ENCODE measurements at regions not wholly inside any gene's neighbourhood (a gene's known extent, or its start where the extent isn't known, plus 50 kb on each side); places are given as distances from the start of the nearest gene placed in this dataset.

DNA sequence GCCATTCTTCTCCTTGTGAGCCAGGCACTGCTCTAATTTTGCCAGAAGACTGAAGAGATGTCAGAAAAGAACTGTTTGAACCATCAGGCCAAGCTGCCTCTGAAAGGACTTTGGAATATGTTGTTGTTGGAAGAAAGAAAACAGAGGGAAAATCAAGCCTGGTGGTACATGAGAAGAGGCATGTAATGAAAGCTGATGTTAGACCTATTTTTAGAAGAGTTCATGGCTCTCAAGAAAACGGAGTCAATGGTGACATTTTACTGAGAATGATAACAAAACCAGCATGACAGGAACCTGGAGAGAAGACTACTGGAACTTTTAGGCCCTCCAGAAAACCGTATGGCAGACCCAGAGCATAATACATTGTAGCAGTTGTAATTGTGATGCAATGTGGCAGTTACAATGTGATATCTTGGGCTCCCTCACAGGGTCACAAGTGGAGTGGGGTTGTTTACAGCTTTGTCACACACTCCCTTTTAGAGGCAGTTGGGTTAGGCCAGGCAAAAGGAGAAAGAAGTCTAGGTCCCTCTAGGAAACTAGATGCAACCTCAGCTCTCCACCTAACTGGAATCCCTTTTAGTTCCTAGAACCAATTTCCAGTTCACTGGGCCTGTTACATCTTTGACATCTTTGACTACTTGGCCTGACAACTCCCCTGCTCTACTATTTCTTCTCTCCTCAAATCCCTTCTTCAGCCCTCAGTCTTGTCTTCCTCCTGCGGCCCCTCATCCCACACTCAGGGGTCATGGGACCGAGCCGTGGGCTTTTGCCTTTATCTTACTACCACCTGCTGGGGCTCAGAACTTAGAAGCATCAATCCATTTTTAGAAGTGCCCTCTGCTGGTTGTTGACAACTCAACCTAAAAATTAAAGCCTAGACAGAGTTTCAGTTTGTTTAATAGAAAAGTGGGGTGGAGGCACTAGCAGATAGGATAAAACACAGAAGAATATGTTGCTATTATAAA lies 61.2 kb upstream of the JAK2 start (continued):
- TF ChIP-seq, protein P1, sequence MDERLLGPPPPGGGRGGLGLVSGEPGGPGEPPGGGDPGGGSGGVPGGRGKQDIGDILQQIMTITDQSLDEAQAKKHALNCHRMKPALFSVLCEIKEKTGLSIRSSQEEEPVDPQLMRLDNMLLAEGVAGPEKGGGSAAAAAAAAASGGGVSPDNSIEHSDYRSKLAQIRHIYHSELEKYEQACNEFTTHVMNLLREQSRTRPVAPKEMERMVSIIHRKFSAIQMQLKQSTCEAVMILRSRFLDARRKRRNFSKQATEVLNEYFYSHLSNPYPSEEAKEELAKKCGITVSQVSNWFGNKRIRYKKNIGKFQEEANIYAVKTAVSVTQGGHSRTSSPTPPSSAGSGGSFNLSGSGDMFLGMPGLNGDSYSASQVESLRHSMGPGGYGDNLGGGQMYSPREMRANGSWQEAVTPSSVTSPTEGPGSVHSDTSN (CRISPR knock-in tag; IDR thresholded peaks at IDR 0.05; ENCODE audit: low read depth) = no peak
- TF ChIP-seq, protein P1 (tag; conservative IDR thresholded peaks at IDR 0.05; ENCODE audit: low read depth) = peak; percentile 34
- TF ChIP-seq NR2C1 (IDR thresholded peaks at IDR 0.05) (no peak), NR2C1 (tag; IDR thresholded peaks at IDR 0.05) (0 out of 2 replicates have a peak, but pooled peaks have one; percentile 45), CTBP1 (IDR thresholded peaks at IDR 0.05; ENCODE audit: borderline replicate concordance) (peak; percentile 43; the same call in 1 of the 2 replicates), ZNF184 (CRISPR knock-in tag; IDR thresholded peaks at IDR 0.05) (no peak), KDM4B (IDR thresholded peaks at IDR 0.05; ENCODE audit: borderline replicate concordance in 2 of 2, low read depth in 1 of 2) (no peak), ZNF76 (CRISPR knock-in tag; IDR thresholded peaks at IDR 0.05; ENCODE audit: borderline replicate concordance) (no peak), ERF (CRISPR knock-in tag; IDR thresholded peaks at IDR 0.05) (no peak), SMC3 (conservative IDR thresholded peaks at IDR 0.05; ENCODE audit: insufficient read depth, low read depth, low read length) (peak; percentile 48), TBP (optimal IDR thresholded peaks at IDR 0.05; ENCODE audit: low read depth, low read length) (no peak)
- TF ChIP-seq, protein P2, sequence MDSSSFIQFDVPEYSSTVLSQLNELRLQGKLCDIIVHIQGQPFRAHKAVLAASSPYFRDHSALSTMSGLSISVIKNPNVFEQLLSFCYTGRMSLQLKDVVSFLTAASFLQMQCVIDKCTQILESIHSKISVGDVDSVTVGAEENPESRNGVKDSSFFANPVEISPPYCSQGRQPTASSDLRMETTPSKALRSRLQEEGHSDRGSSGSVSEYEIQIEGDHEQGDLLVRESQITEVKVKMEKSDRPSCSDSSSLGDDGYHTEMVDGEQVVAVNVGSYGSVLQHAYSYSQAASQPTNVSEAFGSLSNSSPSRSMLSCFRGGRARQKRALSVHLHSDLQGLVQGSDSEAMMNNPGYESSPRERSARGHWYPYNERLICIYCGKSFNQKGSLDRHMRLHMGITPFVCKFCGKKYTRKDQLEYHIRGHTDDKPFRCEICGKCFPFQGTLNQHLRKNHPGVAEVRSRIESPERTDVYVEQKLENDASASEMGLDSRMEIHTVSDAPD (CRISPR knock-in tag; IDR thresholded peaks at IDR 0.05) = no peak
- TF ChIP-seq, protein P3, sequence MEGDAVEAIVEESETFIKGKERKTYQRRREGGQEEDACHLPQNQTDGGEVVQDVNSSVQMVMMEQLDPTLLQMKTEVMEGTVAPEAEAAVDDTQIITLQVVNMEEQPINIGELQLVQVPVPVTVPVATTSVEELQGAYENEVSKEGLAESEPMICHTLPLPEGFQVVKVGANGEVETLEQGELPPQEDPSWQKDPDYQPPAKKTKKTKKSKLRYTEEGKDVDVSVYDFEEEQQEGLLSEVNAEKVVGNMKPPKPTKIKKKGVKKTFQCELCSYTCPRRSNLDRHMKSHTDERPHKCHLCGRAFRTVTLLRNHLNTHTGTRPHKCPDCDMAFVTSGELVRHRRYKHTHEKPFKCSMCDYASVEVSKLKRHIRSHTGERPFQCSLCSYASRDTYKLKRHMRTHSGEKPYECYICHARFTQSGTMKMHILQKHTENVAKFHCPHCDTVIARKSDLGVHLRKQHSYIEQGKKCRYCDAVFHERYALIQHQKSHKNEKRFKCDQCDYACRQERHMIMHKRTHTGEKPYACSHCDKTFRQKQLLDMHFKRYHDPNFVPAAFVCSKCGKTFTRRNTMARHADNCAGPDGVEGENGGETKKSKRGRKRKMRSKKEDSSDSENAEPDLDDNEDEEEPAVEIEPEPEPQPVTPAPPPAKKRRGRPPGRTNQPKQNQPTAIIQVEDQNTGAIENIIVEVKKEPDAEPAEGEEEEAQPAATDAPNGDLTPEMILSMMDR (IDR thresholded peaks at IDR 0.05 in 2 of 3, conservative IDR thresholded peaks at IDR 0.05 in 1 of 3; ENCODE audit: insufficient read depth in 2 of 3, low read depth in 1 of 3, low read length in 3 of 3) = peak; percentile 59 to 95 (median 94)
